Sigmoid colon (tissue), 6 donors: ENCODE measurements at regions not wholly inside any gene's neighbourhood (a gene's known extent, or its start where the extent isn't known, plus 50 kb on each side); places are given as distances from the start of the nearest gene placed in this dataset.
A peak's percentile ranks its signal among the peaks of the same experiment; 100 is the strongest.

Experiments
- DNase-seq: peaks from one replicate; pipeline ENCODE4 v3.0.0-alpha.2; 2019
- H3K27ac ChIP-seq, 4 donors: fragments of 200-600 bp; sonication (generic); one replicate each; pipeline ENCODE4 v1.5.1; 2016 to 2019; ENCODE audit warnings: mild to moderate bottlenecking in 1 of 4
- H3K27me3 ChIP-seq, 3 donors: fragments of 200-600 bp; sonication (generic); one replicate each; pipeline ENCODE4 v1.5.1; 2019; ENCODE audit warnings: mild to moderate bottlenecking in 1 of 3
- H3K36me3 ChIP-seq, 4 donors: fragments of 200-600 bp; sonication (generic); one replicate each; pipeline ENCODE4 v1.5.1; 2016 to 2019
- H3K4me1 ChIP-seq, 4 donors: fragments of 200-600 bp; sonication (generic); one replicate each; pipeline ENCODE4 v1.5.1; 2017 to 2019
- H3K4me3 ChIP-seq, 4 donors: fragments of 200-600 bp; sonication (generic); one replicate each; pipeline ENCODE4 v1.5.1; 2017 to 2019; ENCODE audit warnings: mild to moderate bottlenecking in 2 of 4, moderate library complexity in 1 of 4
- H3K9me3 ChIP-seq, 4 donors: fragments of 200-600 bp in 3 of 4; sonication (generic) in 3 of 4; one replicate each; pipeline versions ENCODE4 v1.5.1 to v1.6.1; 2013 to 2019
- CTCF ChIP-seq, 4 experiments: fragments of 450-650 bp in 3 of 4; fragments of 200-600 bp in 1 of 4; IDR thresholded peaks; one replicate each; pipeline ENCODE4 v1.5.1; 2016 to 2019; ENCODE audit warnings: antibody characterized with exemption in 4 of 4, mild to moderate bottlenecking in 3 of 4, moderate library complexity in 2 of 4
- EP300 ChIP-seq, 4 donors: sonication (generic); formaldehyde crosslinking; IDR thresholded peaks; one replicate each; pipeline ENCODE4 v1.6.1; 2017; ENCODE audit warnings: antibody characterized with exemption in 4 of 4
- POLR2A ChIP-seq, 2 donors: fragments of 450-650 bp; IDR thresholded peaks; one replicate each; pipeline ENCODE4 v1.6.1; 2016; ENCODE audit warnings: antibody characterized with exemption in 2 of 2, mild to moderate bottlenecking in 2 of 2, moderate library complexity in 2 of 2
- POLR2AphosphoS5 ChIP-seq, 4 donors: sonication (generic); formaldehyde crosslinking; IDR thresholded peaks; one replicate each; pipeline ENCODE4 v1.6.1; 2017; ENCODE audit warnings: antibody characterized with exemption in 4 of 4
- WGBS, 2 donors: extraction: QIAGEN DNeasy Blood & Tissue Kit; methylation state at CpG; one replicate each; pipeline ENCODE4 v1.1.7; 2013; 5-methylcytosine and 5-hydroxymethylcytosine counted together
- intact Hi-C: fragments of 100-400 bp; cut with DNase I; formaldehyde crosslinking; loops from one replicate; pipeline ENCODE4 v1.15.1; 2023
- donor health status: healthy with polysubstance abuse.
- donor health status: healthy.

DNA sequence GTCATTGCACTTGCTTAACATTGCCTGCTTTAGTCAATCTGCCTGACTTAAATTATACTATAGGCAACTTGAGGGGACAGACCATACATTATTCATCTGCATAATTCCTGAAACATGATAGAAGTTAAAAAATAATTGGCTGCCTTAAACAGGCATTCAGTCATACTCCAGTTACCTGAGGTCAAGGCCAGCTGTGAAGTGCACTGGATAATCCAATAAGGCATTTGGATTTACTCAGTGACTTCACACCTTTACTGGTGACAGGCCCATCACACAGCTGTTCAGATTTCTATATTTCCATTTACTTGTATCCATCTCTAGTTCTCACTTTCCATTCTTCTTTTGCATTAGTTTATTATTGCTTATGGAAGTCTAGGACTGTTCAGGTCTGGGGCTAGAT is 2341.6 kb downstream of the PCDH7 start:
- no peak for DNase-seq

GRCh38 chr4:33062155-33062806 is 2342.1 kb downstream of the PCDH7 start:
- no peak for DNase-seq
- no peak overlapping the region for H3K4me3 ChIP-seq
- H3K27me3 ChIP-seq = no peaks in the 10 kb centered on the region
- no peaks in the 10 kb centered on the region for H3K36me3 ChIP-seq
- intact Hi-C loops = no loop called here
- no peaks in the 10 kb centered on the region for H3K9me3 ChIP-seq
- 86 to 88% methylated on average over 3 of the region's 3 CpGs for WGBS, 2 donors
- peaks cover 0 to 44% (median 31%) of the 10 kb centered on the region in 4 donors for H3K4me1 ChIP-seq
- TF ChIP-seq CTCF (IDR thresholded peaks at IDR 0.05) (no peak), POLR2A (IDR thresholded peaks at IDR 0.05) (no peak), POLR2AphosphoS5 (IDR thresholded peaks at IDR 0.05) (no peak), EP300 (IDR thresholded peaks at IDR 0.05) (no peak)
- peak overlapping the region in 1 of 4 donors; percentile 64 for H3K27ac ChIP-seq

More for the DNA sequence above, 2341.6 kb downstream of the PCDH7 start:
- Histone ChIP-seq H3K27me3 (no peaks in the 10 kb centered on the region), H3K9me3 (no peaks in the 10 kb centered on the region), H3K36me3 (no peaks in the 10 kb centered on the region), H3K27ac (no peak overlapping the region), H3K4me1 (peaks cover 0 to 39% (median 29%) of the 10 kb centered on the region in 4 donors), H3K4me3 (no peak overlapping the region)
- TF ChIP-seq POLR2AphosphoS5 (IDR thresholded peaks at IDR 0.05) = no peak
- no peak for TF ChIP-seq POLR2A (IDR thresholded peaks at IDR 0.05)
- TF ChIP-seq EP300 (IDR thresholded peaks at IDR 0.05) = no peak
- TF ChIP-seq CTCF (IDR thresholded peaks at IDR 0.05) = no peak
- intact Hi-C loops = no loop called here

DNA sequence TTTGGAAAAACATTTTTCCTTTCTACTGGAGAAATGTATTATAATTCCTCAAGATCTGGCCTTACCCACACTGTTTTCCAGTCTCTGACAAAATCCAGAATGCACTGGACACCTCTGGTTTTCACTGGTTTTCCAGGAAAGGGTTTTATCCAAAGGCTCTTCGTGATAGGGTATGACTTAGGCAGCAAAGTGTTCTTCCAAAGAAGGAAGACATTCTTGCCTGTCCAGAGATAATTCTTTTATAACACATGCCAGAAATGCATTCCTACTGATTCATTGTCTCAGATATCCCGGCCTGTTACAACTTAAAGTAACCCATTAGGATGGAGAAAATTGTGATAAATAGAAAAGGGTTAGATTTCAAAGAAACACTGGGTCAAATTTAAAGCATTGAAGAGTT is 2343.1 kb downstream of the PCDH7 start:
- WGBS, 2 donors = 62 to 70% methylated on average over 2 of the region's 2 CpGs
- no peak for TF ChIP-seq CTCF (IDR thresholded peaks at IDR 0.05)
- peak in 2 of 4 donors; percentile 8 to 17 for TF ChIP-seq POLR2AphosphoS5 (IDR thresholded peaks at IDR 0.05)

GRCh38 chr4:33064238-33064637 is 2344.1 kb downstream of the PCDH7 start:
- TF ChIP-seq POLR2A (IDR thresholded peaks at IDR 0.05) = no peak
- TF ChIP-seq POLR2AphosphoS5 (IDR thresholded peaks at IDR 0.05) = no peak
- TF ChIP-seq EP300 (IDR thresholded peaks at IDR 0.05) = no peak
- no peak for TF ChIP-seq CTCF (IDR thresholded peaks at IDR 0.05)
- Histone ChIP-seq H3K36me3 (no peaks in the 10 kb centered on the region), H3K9me3 (no peaks in the 10 kb centered on the region), H3K27me3 (no peaks in the 10 kb centered on the region), H3K4me1 (peaks cover 0 to 50% (median 33%) of the 10 kb centered on the region in 4 donors), H3K4me3 (no peak overlapping the region), H3K27ac (peak overlapping the region in 2 of 4 donors; percentile 35 to 64)
- DNase-seq = no peak
- 83 to 84% methylated on average over 1 of the region's 1 CpG for WGBS, 2 donors
- intact Hi-C loops = no loop called here

More for the DNA sequence above, 2343.1 kb downstream of the PCDH7 start:
- peaks cover 0 to 50% (median 33%) of the 10 kb centered on the region in 4 donors for H3K4me1 ChIP-seq
- no peak for DNase-seq
- H3K4me3 ChIP-seq = no peak overlapping the region
- no peaks in the 10 kb centered on the region for H3K9me3 ChIP-seq
- peak overlapping the region in 2 of 4 donors; percentile 35 to 64 for H3K27ac ChIP-seq
- H3K36me3 ChIP-seq = no peaks in the 10 kb centered on the region
- no peaks in the 10 kb centered on the region for H3K27me3 ChIP-seq
- intact Hi-C loops = no loop called here

DNA sequence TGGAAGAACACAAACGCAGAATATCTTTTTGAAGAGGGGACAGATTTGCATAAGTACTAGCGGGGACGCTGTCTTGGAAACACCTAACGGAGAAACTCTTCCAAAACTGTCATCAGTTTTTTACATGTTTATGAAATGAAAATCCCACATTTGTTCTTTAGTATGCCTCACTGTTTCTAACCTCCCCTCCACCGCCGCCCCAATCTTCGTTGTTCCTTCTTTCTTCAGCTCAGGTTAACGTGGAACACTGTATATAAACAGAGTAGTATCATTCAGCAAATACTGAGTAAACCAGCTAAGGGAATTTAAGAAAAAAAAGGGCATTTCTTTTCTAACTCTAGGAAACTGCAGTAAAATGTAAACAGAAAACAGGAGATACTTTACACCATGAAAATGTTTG is 2345.6 kb downstream of the PCDH7 start:
- DNase-seq = no peak
- H3K4me3 ChIP-seq = no peak overlapping the region
- no peak for TF ChIP-seq CTCF (IDR thresholded peaks at IDR 0.05)
- TF ChIP-seq POLR2AphosphoS5 (IDR thresholded peaks at IDR 0.05) = no peak
- TF ChIP-seq POLR2A (IDR thresholded peaks at IDR 0.05) = no peak
- no peak for TF ChIP-seq EP300 (IDR thresholded peaks at IDR 0.05)
- no peaks in the 10 kb centered on the region for H3K27me3 ChIP-seq
- intact Hi-C loops = no loop called here
- no peaks in the 10 kb centered on the region for H3K9me3 ChIP-seq
- no peaks in the 10 kb centered on the region for H3K36me3 ChIP-seq
- H3K27ac ChIP-seq = no peak overlapping the region
- 80 to 88% methylated on average over 8 of the region's 8 CpGs for WGBS, 2 donors
- peaks cover 0 to 50% (median 33%) of the 10 kb centered on the region in 4 donors for H3K4me1 ChIP-seq
